Prostate gland (tissue), 2 donors: ENCODE measurements at regions not wholly inside any gene's neighbourhood (a gene's known extent, or its start where the extent isn't known, plus 50 kb on each side); places are given as distances from the start of the nearest gene placed in this dataset.

Experiments used
- CTCF ChIP-seq, 4 experiments: fragments of 200-600 bp in 2 of 4; fragments of 450-650 bp in 2 of 4; sonication (generic) in 2 of 4; IDR thresholded peaks; 1 replicate in 3 of 4; 2 replicates in 1 of 4; pipeline ENCODE4 v1.5.1; 2016 to 2019; ENCODE audit warnings: antibody characterized with exemption in 4 of 4, mild to moderate bottlenecking in 2 of 4, moderate library complexity in 2 of 4
- POLR2A ChIP-seq: fragments of 450-650 bp; IDR thresholded peaks from one replicate; pipeline ENCODE4 v1.6.1; 2016; ENCODE audit warnings: antibody characterized with exemption, mild to moderate bottlenecking

- no peak for TF ChIP-seq POLR2A
- TF ChIP-seq CTCF (IDR thresholded peaks at IDR 0.05): no peak
These were observed 608.4 kb downstream of the TLE1 start for GRCh38 chr9:81080900-81081299.
